H1 (cell line): ENCODE measurements at regions not wholly inside any gene's neighbourhood (a gene's known extent, or its start where the extent isn't known, plus 50 kb on each side); places are given as distances from the start of the nearest gene placed in this dataset.

ENCODE experiments used
- CTCF ChIA-PET: fragments of 300-600 bp; sonication (Branson Sonifier 250); formaldehyde crosslinking; loops from one replicate; lab custom pipeline; 2021; ENCODE audit not compliant: partially characterized antibody; lab: Charles Lee
- POLR2A ChIA-PET: fragments of 300-600 bp; sonication (Branson Sonifier 250); formaldehyde crosslinking; loops from one replicate; lab custom pipeline; 2021; ENCODE audit warnings: inconsistent platforms; ENCODE audit not compliant: partially characterized antibody; lab: Charles Lee
- DNase-seq, 2 experiments: peaks; one replicate each; pipeline versions ENCODE4 v3.0.0 to v3.0.0-alpha.2; 2010 to 2022; ENCODE audit warnings: low spot score in 2 of 2, low read depth in 1 of 2, mixed read lengths in 1 of 2
- FAIRE-seq: peaks from 2 replicates; lab custom pipeline; 2011; peaks lifted over from hg19 to GRCh38; lab: Jason Lieb, UNC
- H2AFZ ChIP-seq: 2 replicates; pipeline ENCODE4 v1.8.1; 2012; ENCODE audit warnings: low read length, inconsistent platforms
- H2AK5ac ChIP-seq: 2 replicates; pipeline ENCODE4 v1.6.1; 2013; ENCODE audit warnings: low read depth, low read length
- H2BK120ac ChIP-seq: replicated peaks from 2 replicates; pipeline ENCODE3; 2013; ENCODE audit warnings: low read depth, low read length, inconsistent platforms
- H2BK12ac ChIP-seq: 2 replicates; pipeline ENCODE4 v1.6.1; 2013; ENCODE audit warnings: low read depth, low read length
- H2BK15ac ChIP-seq: 2 replicates; pipeline ENCODE4 v1.6.1; 2013; ENCODE audit warnings: low read length
- H2BK20ac ChIP-seq: 2 replicates; pipeline ENCODE4 v1.6.1; 2013; ENCODE audit warnings: low read length
- H2BK5ac ChIP-seq: 2 replicates; pipeline ENCODE4 v1.6.1; 2013; ENCODE audit warnings: low read depth, low read length
- H3K14ac ChIP-seq: 2 replicates; pipeline ENCODE4 v1.6.1; 2013; ENCODE audit warnings: inconsistent platforms; ENCODE audit not compliant: insufficient read length
- H3K18ac ChIP-seq: 2 replicates; pipeline ENCODE4 v1.6.1; 2013; ENCODE audit warnings: low read length; ENCODE audit errors: extremely low read depth
- H3K23ac ChIP-seq: 2 replicates; pipeline ENCODE4 v1.6.1; 2013; ENCODE audit warnings: inconsistent platforms; ENCODE audit not compliant: insufficient read length
- H3K23me2 ChIP-seq: 2 replicates; pipeline ENCODE4 v1.6.1; 2013; ENCODE audit warnings: low read depth, low read length
- H3K27ac ChIP-seq: 2 replicates; pipeline ENCODE4 v1.6.1; 2011; ENCODE audit warnings: low read depth, low read length, inconsistent platforms
- H3K27me3 ChIP-seq, 4 experiments: replicated peaks in 1 of 4; 1 replicate in 1 of 4; 2 replicates in 3 of 4; pipeline versions ENCODE4 v1.6.1 to v1.8.1; 2011 to 2013; ENCODE audit warnings: low read length in 3 of 4, mild to moderate bottlenecking in 3 of 4, inconsistent platforms in 2 of 4, mixed read lengths in 2 of 4, moderate library complexity in 1 of 4; ENCODE audit not compliant: control insufficient read depth in 3 of 4, insufficient read depth in 3 of 4; ENCODE audit errors: extremely low read depth in 1 of 4
- H3K36me3 ChIP-seq, 4 experiments: 2 replicates each; pipeline versions ENCODE4 v1.6.1 to v1.8.1; 2011 to 2013; ENCODE audit warnings: mild to moderate bottlenecking in 4 of 4, low read length in 3 of 4, moderate library complexity in 2 of 4, control low read depth in 1 of 4, inconsistent platforms in 1 of 4; ENCODE audit not compliant: insufficient read depth in 4 of 4, control insufficient read depth in 2 of 4
- H3K4ac ChIP-seq: replicated peaks from 2 replicates; pipeline ENCODE3; 2013; ENCODE audit warnings: low read length, low read depth, mixed read lengths, inconsistent platforms; ENCODE audit not compliant: insufficient read length
- H3K4me1 ChIP-seq, 4 experiments: replicated peaks in 1 of 4; 1 replicate in 1 of 4; 2 replicates in 3 of 4; pipeline versions ENCODE4 v1.6.1 to v1.8.1; 2011 to 2013; ENCODE audit warnings: low read length in 3 of 4, inconsistent platforms in 2 of 4, mixed read lengths in 1 of 4; ENCODE audit not compliant: insufficient read depth in 4 of 4, control insufficient read depth in 3 of 4
- H3K4me2 ChIP-seq, 2 experiments: 2 replicates each; pipeline versions ENCODE4 v1.6.1 to v1.8.1; 2011 to 2013; ENCODE audit warnings: low read depth in 2 of 2, low read length in 2 of 2, control low read depth in 1 of 2, inconsistent platforms in 1 of 2, mild to moderate bottlenecking in 1 of 2; ENCODE audit not compliant: insufficient read depth in 1 of 2
- H3K4me3 ChIP-seq, 4 experiments: fragments of 200-600, 300-600 bp in 1 of 4; sonication (generic), shearing (Covaris generic), sonication (Bioruptor Twin) in 1 of 4; 2 replicates each; pipeline versions ENCODE4 v1.5.1 to v1.8.1; 2011 to 2016; ENCODE audit warnings: low read length in 4 of 4, low read depth in 3 of 4, control low read depth in 2 of 4, inconsistent platforms in 2 of 4, mild to moderate bottlenecking in 2 of 4, mixed read lengths in 1 of 4, moderate library complexity in 1 of 4; ENCODE audit not compliant: insufficient read depth in 2 of 4; ENCODE audit errors: extremely low read depth in 1 of 4
- H3K56ac ChIP-seq: replicated peaks from 2 replicates; pipeline ENCODE3; 2013; ENCODE audit warnings: low read depth, mild to moderate bottlenecking, mixed read lengths, low read length, inconsistent platforms; ENCODE audit not compliant: insufficient read length
- H3K79me1 ChIP-seq: 2 replicates; pipeline ENCODE4 v1.6.1; 2013; ENCODE audit warnings: low read depth, low read length, control low read depth
- H3K79me2 ChIP-seq, 2 experiments: 2 replicates each; pipeline versions ENCODE4 v1.6.1 to v1.8.1; 2012 to 2013; ENCODE audit warnings: low read length in 2 of 2, mild to moderate bottlenecking in 2 of 2, inconsistent platforms in 1 of 2; ENCODE audit not compliant: insufficient read depth in 2 of 2, control insufficient read depth in 1 of 2
- H3K9ac ChIP-seq, 4 experiments: replicated peaks in 1 of 4; 1 replicate in 1 of 4; 2 replicates in 3 of 4; pipeline versions ENCODE4 v1.6.1 to v1.8.1; 2011 to 2013; ENCODE audit warnings: low read depth in 3 of 4, low read length in 3 of 4, control low read depth in 2 of 4, mild to moderate bottlenecking in 2 of 4, moderate library complexity in 2 of 4, inconsistent platforms in 1 of 4; ENCODE audit errors: extremely low read depth in 1 of 4
- H3K9me3 ChIP-seq, 2 experiments: 2 replicates each; pipeline versions ENCODE4 v1.6.1 to v1.8.1; 2012 to 2013; ENCODE audit warnings: mild to moderate bottlenecking in 2 of 2, moderate library complexity in 2 of 2, control low read depth in 1 of 2, inconsistent platforms in 1 of 2, low read depth in 1 of 2, low read length in 1 of 2, mixed read lengths in 1 of 2; ENCODE audit not compliant: insufficient read depth in 2 of 2
- H4K20me1 ChIP-seq, 2 experiments: replicated peaks in 1 of 2; 2 replicates each; pipeline versions ENCODE3 to v1.8.1; 2011 to 2013; ENCODE audit warnings: inconsistent platforms in 2 of 2, low read length in 2 of 2, mild to moderate bottlenecking in 1 of 2; ENCODE audit not compliant: insufficient read depth in 2 of 2, control insufficient read depth in 1 of 2
- H4K5ac ChIP-seq: 2 replicates; pipeline ENCODE4 v1.6.1; 2013; ENCODE audit warnings: low read length, low read depth, mixed read lengths, inconsistent platforms; ENCODE audit not compliant: insufficient read length
- H4K8ac ChIP-seq: 2 replicates; pipeline ENCODE4 v1.8.0; 2013; ENCODE audit warnings: mild to moderate bottlenecking, moderate library complexity, low read length, inconsistent platforms; ENCODE audit not compliant: insufficient read depth; ENCODE audit errors: extremely low read depth
- H4K91ac ChIP-seq: replicated peaks from 2 replicates; pipeline ENCODE3; 2013; ENCODE audit warnings: low read length, mixed read lengths, inconsistent platforms; ENCODE audit not compliant: insufficient read length
- ATF3 ChIP-seq: IDR thresholded peaks from 2 replicates; pipeline ENCODE4 v1.6.1; 2011; ENCODE audit warnings: low read depth, mild to moderate bottlenecking, low read length; ENCODE audit not compliant: insufficient read depth
- EZH2 ChIP-seq: fragments of 200-600 bp; sonication (generic); IDR thresholded peaks from 2 replicates; pipeline ENCODE4 v1.7.1; 2012; ENCODE audit warnings: low read depth, mild to moderate bottlenecking, moderate library complexity, low read length, inconsistent platforms; ENCODE audit not compliant: severe bottlenecking
- FOSL1 ChIP-seq: IDR thresholded peaks from 2 replicates; pipeline ENCODE4 v1.6.1; 2011; ENCODE audit warnings: mild to moderate bottlenecking, low read depth, low read length, moderate library complexity; ENCODE audit not compliant: insufficient read depth
- HDAC2 ChIP-seq, 2 experiments: fragments of 300-600 bp in 1 of 2; sonication (generic) in 1 of 2; IDR thresholded peaks; 2 replicates each; pipeline ENCODE4 v1.6.1; 2011 to 2012; ENCODE audit warnings: low read depth in 2 of 2, low read length in 2 of 2, mild to moderate bottlenecking in 2 of 2, moderate library complexity in 2 of 2, borderline replicate concordance in 1 of 2, inconsistent platforms in 1 of 2
- KDM1A ChIP-seq: fragments of 200-600, 300-600 bp; sonication (generic); IDR thresholded peaks from 2 replicates; pipeline ENCODE4 v1.7.1; 2016; ENCODE audit warnings: mild to moderate bottlenecking, low read length, borderline replicate concordance
- KDM4A ChIP-seq: IDR thresholded peaks from one replicate; pipeline ENCODE4 v1.7.1; 2012; ENCODE audit warnings: low read depth, mild to moderate bottlenecking, moderate library complexity, low read length, inconsistent platforms; ENCODE audit not compliant: severe bottlenecking
- KDM5A ChIP-seq: fragments of 200-600 bp; IDR thresholded peaks from 2 replicates; pipeline ENCODE4 v1.7.1; 2012; ENCODE audit warnings: mild to moderate bottlenecking, low read length, inconsistent platforms, mixed read lengths
- POLR2AphosphoS5 ChIP-seq: IDR thresholded peaks from 2 replicates; pipeline ENCODE4 v1.6.1; 2011; ENCODE audit warnings: low read depth, low read length
- RAD21 ChIP-seq, 2 experiments: IDR thresholded peaks in 1 of 2; conservative IDR thresholded peaks in 1 of 2; 2 replicates each; pipeline ENCODE4 v1.6.1; 2011; ENCODE audit warnings: low read depth in 2 of 2, low read length in 2 of 2, improper control_type of control experiment in 1 of 2, inconsistent platforms in 1 of 2, mild to moderate bottlenecking in 1 of 2, moderate library complexity in 1 of 2
- SIN3A ChIP-seq, 2 experiments: IDR thresholded peaks in 1 of 2; conservative IDR thresholded peaks in 1 of 2; 2 replicates each; pipeline ENCODE4 v1.6.1; 2011 to 2012; ENCODE audit warnings: low read length in 2 of 2, improper control_type of control experiment in 1 of 2, low read depth in 1 of 2, mild to moderate bottlenecking in 1 of 2
- SP2 ChIP-seq: IDR thresholded peaks from 2 replicates; pipeline ENCODE4 v1.6.1; 2012; ENCODE audit warnings: mild to moderate bottlenecking, low read length, inconsistent platforms
- TCF12 ChIP-seq: IDR thresholded peaks from 2 replicates; pipeline ENCODE4 v1.6.1; 2011; ENCODE audit warnings: low read depth, mild to moderate bottlenecking, low read length
- TEAD4 ChIP-seq: IDR thresholded peaks from 2 replicates; pipeline ENCODE4 v1.6.1; 2012; ENCODE audit warnings: low read depth, low read length, inconsistent platforms, mixed read lengths
- WGBS, 2 experiments: shearing (Covaris generic) in 1 of 2; methylation state at CpG; one replicate each; pipeline versions ENCODE4 v1.1.6 to v1.1.7; 2013 to 2015; ENCODE audit warnings: low lambda C conversion rate in 2 of 2, mixed read lengths in 2 of 2, inconsistent platforms in 1 of 2, low coverage in 1 of 2, missing lambda C conversion rate in 1 of 2; ENCODE audit not compliant: insufficient replicate concordance in 2 of 2, insufficient coverage in 1 of 2, insufficient read length in 1 of 2; ENCODE audit errors: extremely low coverage in 1 of 2, missing lambda C conversion rate in 1 of 2; 5-methylcytosine and 5-hydroxymethylcytosine counted together

- no peak overlapping the region for H4K5ac ChIP-seq
- H3K18ac ChIP-seq, result no peak overlapping the region
- H3K36me3 ChIP-seq, result no peaks in the 10 kb centered on the region
- no peak overlapping the region for H3K4me3 ChIP-seq
- 93% methylated on average over 2 of the region's 2 CpGs; no CpG with 5 or more reads in 1 of the 2 experiments for WGBS, 2 experiments
- no peaks in the 10 kb centered on the region for H4K20me1 ChIP-seq
- H3K4me1 ChIP-seq, result 0 out of 7 replicates have a peak, but pooled peaks cover 0 to 2% (median 0%) of the 10 kb centered on the region in 4 experiments
- TF ChIP-seq SP2 (no peak), KDM1A (no peak), KDM4A (no peak), RAD21 (IDR thresholded peaks at IDR 0.05 in 1 of 2, conservative IDR thresholded peaks at IDR 0.05 in 1 of 2; ENCODE audit: low read depth in 2 of 2, low read length in 2 of 2) (no peak), TCF12 (no peak), SIN3A (conservative IDR thresholded peaks at IDR 0.05 in 1 of 2, IDR thresholded peaks at IDR 0.05 in 1 of 2; ENCODE audit: low read depth in 1 of 2, low read length in 2 of 2) (no peak), ATF3 (no peak), EZH2 (no peak), TEAD4 (no peak), POLR2AphosphoS5 (no peak), FOSL1 (no peak), HDAC2 (IDR thresholded peaks at IDR 0.05; ENCODE audit: borderline replicate concordance in 1 of 2, low read depth in 2 of 2, low read length in 2 of 2) (no peak), KDM5A (no peak)
- H3K27ac ChIP-seq, result no peak overlapping the region
- no peak overlapping the region for H4K8ac ChIP-seq
- H4K91ac ChIP-seq, result no peak overlapping the region
- no peaks in the 10 kb centered on the region for H3K23me2 ChIP-seq
- H2BK15ac ChIP-seq, result no peak overlapping the region
- H3K14ac ChIP-seq, result no peak overlapping the region
- H3K23ac ChIP-seq, result no peak overlapping the region
- no peaks in the 10 kb centered on the region for H3K79me1 ChIP-seq
- no peaks in the 10 kb centered on the region for H3K27me3 ChIP-seq
- H3K9me3 ChIP-seq, result no peaks in the 10 kb centered on the region
- H2BK5ac ChIP-seq, result no peak overlapping the region
- no peak overlapping the region for H3K56ac ChIP-seq
- POLR2A ChIA-PET, result no interaction called here
- no peak overlapping the region for H3K4me2 ChIP-seq
- H2BK12ac ChIP-seq, result no peak overlapping the region
- no peak overlapping the region for H2BK120ac ChIP-seq
- no peak overlapping the region for H2AFZ ChIP-seq
- no peak for DNase-seq
- no peaks in the 10 kb centered on the region for H3K79me2 ChIP-seq
- FAIRE-seq, result no peak
- H3K9ac ChIP-seq, result no peak overlapping the region
- H3K4ac ChIP-seq, result no peak overlapping the region
- no peak overlapping the region for H2AK5ac ChIP-seq
- no peak overlapping the region for H2BK20ac ChIP-seq
- CTCF ChIA-PET, result interaction anchor here (0.8 to 1.0 kb wide), 2 partner anchors 8 to 101 kb away, joined by 3 read pairs; no protein-coding TSS in a partner anchor
Observed at GRCh38 chr14:28242895-28243294, 523.7 kb upstream of the FOXG1 start.
